ENCODE measurements at regions not wholly inside any gene's neighbourhood (a gene's known extent, or its start where the extent isn't known, plus 50 kb on each side); places are given as distances from the start of the nearest gene placed in this dataset.

- no peak for DNase-seq (ENCODE audit: low read depth)
Observed at GRCh38 chr21:41671859-41672542, 94.9 kb downstream of the RIPK4 start.

DNA sequence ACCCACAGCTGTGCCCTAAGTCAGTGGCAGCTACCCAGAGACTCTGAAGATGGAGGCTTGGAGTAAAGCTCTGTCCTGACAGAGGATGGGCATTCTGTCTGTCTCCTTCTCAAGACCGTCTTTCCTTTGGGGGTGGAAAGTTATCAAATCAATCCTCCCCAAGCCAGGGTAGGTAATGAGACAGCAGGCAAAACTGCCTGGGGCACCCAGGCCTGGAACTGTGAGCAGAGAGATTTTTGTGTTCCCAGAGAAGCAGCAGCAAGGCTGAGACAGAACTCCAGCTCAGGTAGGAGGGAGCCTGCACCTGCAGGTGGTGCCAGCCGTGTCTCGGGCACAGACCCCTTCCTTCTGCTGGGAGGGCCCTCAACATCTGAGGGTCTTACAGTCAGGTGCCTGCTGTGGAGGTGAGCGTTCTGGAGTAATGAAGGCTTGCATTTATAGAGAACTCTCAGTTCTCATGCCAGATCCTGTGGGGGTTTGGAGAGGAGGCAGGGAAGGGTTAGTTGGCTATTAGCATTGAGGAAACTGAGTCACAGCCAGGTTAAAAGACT lies 95.6 kb downstream of the RIPK4 start:
- no peak for DNase-seq (ENCODE audit: low read depth)

GRCh38 chr21:41670056-41670805 lies 96.6 kb downstream of the RIPK4 start:
- DNase-seq (ENCODE audit: low read depth), result no peak

DNA sequence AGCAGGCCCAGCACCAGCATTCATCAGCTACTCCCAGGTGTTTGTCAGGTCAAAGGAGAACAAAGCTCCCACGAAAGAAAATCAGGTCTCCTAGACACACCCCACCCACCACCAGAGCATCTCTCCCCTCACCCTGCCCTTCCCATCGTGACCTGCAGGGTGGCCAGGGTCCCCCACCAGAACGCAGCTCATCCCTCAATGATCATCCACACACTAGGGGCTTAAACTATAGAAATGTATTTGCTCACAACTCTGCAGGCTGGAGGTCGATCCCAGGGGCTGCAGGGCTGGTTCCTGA lies 97.4 kb downstream of the RIPK4 start:
- DNase-seq (ENCODE audit: low read depth), result no peak

DNA sequence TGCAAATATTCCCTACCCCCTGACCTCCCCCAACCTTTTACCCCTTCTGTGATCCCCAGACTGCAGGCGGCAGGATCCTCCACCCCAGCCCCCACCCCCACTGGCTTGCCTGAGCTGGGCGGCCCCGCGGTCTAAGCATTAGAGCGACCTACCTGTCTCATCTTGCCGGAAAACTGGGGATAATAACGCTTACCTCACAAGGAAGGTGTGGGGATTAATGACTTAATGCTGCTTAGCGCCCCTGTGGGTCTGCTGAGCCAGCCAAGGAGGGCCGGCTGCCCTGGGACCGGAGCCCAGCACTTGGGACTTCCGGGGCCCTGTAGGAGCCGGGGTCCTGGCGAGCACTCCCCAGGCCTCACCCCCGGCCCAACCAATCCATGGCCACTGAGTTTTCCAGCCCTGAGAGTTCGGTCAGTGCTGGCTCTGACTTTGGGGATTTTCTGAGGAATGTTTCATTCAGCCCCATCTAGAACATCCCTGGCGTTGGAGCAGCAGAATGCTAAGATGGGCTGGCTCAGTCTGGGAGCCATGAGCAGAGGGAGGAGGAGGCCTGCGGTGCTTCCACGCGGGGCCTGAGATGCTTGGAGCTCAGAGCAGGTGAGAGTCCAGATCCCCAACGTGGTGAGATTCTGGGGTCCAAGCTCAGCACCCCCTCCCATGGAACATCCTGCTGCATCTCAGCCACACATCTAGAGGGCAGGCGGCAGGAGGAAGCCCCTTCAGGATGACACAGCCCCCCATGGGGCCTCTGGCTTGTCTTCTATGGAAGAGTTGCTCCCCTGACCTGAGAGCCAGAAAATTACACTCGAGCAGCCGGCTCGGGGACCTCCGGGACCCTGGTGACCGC lies 97.9 kb downstream of the RIPK4 start:
- DNase-seq (ENCODE audit: low read depth), result no peak

DNA sequence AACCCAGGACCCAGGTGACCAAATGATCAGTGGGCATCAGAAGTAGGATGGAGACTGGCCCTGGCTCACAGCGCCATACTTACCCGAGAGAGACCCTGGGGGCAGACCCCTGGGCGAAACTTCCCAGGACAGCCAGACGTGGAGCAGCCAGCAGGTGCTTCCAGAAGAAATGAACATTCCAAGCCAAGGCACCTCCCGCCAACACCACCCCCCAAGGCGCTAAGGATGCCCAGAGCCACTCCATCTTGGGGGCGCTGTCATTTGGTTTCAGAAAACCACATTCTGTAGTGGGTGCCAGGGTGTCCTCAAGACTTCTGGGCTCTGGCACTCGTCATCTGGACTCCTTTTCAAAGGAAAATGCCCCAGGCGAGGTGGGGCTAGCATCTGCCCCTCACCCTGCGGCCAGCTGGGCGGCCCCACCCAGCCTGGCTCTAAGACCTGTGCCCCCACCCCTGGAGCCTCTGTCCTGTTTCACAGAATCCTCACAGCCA lies 98.8 kb downstream of the RIPK4 start:
- DNase-seq (ENCODE audit: low read depth), result no peak

GRCh38 chr21:41667136-41667535 lies 99.7 kb downstream of the RIPK4 start:
- no peak for DNase-seq (ENCODE audit: low read depth)

- DNase-seq (ENCODE audit: low read depth), result no peak
Observed at GRCh38 chr21:41666641-41667081, 100.2 kb downstream of the RIPK4 start.

- no peak for DNase-seq (ENCODE audit: low read depth)
Observed at GRCh38 chr21:41665766-41666595, 100.9 kb downstream of the RIPK4 start.

DNA sequence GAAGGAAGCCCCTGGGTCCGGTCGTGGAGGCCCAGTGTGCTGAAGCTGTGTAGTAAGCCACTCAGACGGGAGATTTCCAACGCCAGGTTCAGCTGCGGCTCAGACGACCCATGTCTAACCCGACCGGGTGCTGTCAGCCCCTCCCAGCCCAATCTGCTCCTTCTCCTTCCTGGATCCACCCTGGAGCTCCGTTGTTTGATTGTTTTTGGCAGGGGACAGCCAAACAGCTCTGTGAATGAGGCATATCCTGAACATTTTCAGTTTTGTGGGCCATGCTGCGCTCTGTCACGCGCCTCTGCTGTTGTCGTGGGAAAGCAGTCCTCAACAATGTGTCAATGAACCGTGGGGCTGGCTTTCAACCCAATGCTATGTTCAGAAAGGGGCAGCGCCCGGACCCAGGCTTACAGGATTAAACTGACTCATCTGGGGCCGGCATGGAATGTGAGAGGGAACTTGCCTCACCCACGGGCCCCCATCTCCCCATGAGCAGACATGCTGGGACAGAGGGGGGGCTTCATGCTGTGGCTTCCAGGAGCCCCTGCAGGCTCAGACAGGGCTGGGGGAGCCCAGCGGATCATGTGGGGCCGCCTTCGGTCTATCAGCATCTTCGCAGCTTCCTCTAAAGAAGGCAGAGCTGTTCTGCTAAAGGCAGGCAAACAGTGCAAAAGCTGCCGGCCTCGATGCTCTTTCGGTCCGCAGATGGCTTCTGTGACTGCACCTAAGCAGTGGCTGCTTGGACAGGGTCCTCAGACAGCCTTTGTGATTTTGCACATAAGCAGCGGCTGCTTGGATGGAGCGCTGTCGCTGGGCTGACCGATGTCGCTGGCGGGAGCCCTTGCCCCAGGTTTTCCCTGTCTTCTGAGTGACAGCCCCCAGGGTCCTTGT lies 101.7 kb downstream of the RIPK4 start:
- peak; percentile 32 for DNase-seq (ENCODE audit: low read depth)

- DNase-seq (ENCODE audit: low read depth), result no peak
Observed at GRCh38 chr21:41663805-41664788, 102.8 kb downstream of the RIPK4 start.

GRCh38 chr21:41662761-41663160 lies 104.1 kb downstream of the RIPK4 start:
- no peak for DNase-seq (ENCODE audit: low read depth)

- DNase-seq (ENCODE audit: low read depth), result no peak
Observed at GRCh38 chr21:41662161-41662560, 104.7 kb downstream of the RIPK4 start.

GRCh38 chr21:41660748-41661147 lies 106.1 kb downstream of the RIPK4 start:
- DNase-seq (ENCODE audit: low read depth), result no peak

DNA sequence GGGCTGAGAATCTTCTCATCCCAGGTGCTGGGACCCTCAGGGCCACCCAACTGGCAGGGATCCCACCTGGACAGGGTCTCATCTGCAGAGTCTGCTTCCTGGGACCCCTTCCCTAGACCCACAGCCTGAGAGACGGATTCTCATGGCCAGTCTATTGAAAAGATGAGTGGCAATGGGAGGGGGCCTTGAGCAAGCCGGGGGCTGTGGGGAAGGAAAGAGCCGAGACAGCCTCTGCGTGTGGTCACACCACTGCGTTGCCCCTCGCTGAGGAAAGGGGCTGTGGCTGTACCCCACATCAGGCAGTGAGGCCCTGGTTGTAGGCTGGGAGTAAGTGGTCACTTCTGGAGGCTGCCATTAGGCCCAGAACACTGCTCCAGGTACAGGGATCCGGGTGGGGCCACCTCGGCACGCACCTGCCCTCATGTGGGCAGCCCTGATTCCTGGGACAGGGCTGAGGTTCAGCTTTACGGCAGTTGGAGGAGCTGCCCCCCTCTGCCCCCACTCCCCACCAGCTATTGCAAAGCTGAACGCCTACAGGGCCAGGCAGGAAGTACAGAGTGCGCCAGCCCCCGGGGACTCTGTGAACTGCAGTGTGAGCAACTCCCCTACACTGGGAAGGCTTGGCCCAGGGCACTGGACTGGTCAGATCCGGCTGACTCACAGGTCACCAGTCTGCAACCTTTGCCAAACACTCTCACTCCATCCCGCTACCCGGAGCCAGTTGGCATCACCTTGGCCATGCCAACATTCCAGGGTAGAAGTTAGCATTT lies 106.9 kb downstream of the RIPK4 start:
- no peak for DNase-seq (ENCODE audit: low read depth)

GRCh38 chr21:41656946-41657525 lies 109.8 kb downstream of the RIPK4 start:
- no peak for DNase-seq (ENCODE audit: low read depth)

GRCh38 chr21:41655259-41655658 lies 111.6 kb downstream of the RIPK4 start:
- no peak for DNase-seq (ENCODE audit: low read depth)

All from HT1080 (cell line).